PC-9 (cell line): ENCODE measurements at regions not wholly inside any gene's neighbourhood (a gene's known extent, or its start where the extent isn't known, plus 50 kb on each side); places are given as distances from the start of the nearest gene placed in this dataset.

Source experiments
- CTCF ChIP-seq: fragments of 200-600 bp; sonication (generic); conservative IDR thresholded peaks from 2 replicates; pipeline ENCODE4 v1.6.1; 2017; ENCODE audit warnings: mixed run types, antibody characterized with exemption, mild to moderate bottlenecking, moderate library complexity
- EZH2 ChIP-seq: fragments of 200-600 bp; sonication (generic); IDR thresholded peaks from 2 replicates; pipeline ENCODE4 v1.8.0; 2017; ENCODE audit warnings: antibody characterized with exemption, low read depth

GRCh38 chr21:17250778-17251241 lies 262.0 kb upstream of the CXADR start:
- TF ChIP-seq CTCF (no peak), EZH2 (no peak)
